ENCODE measurements at regions not wholly inside any gene's neighbourhood (a gene's known extent, or its start where the extent isn't known, plus 50 kb on each side); places are given as distances from the start of the nearest gene placed in this dataset.
A peak's percentile ranks its signal among the peaks of the same experiment; 100 is the strongest.

GRCh38 chr3:65081536-65081935 is 393.7 kb upstream of the ADAMTS9 start:
- Mint-ChIP-seq H3K27me3 (ENCODE audit: low read depth) (peaks cover 13% of the 10 kb centered on the region), H3K27ac (ENCODE audit: unreplicated experiment) (no peak overlapping the region), H3K9me3 (ENCODE audit: low read depth) (peaks cover 8% of the 10 kb centered on the region), H3K4me3 (ENCODE audit: unreplicated experiment) (no peak overlapping the region), H3K4me1 (ENCODE audit: low read depth) (no peaks in the 10 kb centered on the region), H3K36me3 (ENCODE audit: low read depth) (no peaks in the 10 kb centered on the region)
- DNase-seq (ENCODE audit: low spot score), result no peak
- TF ChIP-seq CTCF (IDR thresholded peaks at IDR 0.05), result no peak

- Mint-ChIP-seq H3K4me3 (ENCODE audit: unreplicated experiment) (no peak overlapping the region), H3K36me3 (ENCODE audit: low read depth) (no peaks in the 10 kb centered on the region), H3K27me3 (ENCODE audit: low read depth) (peaks cover 13% of the 10 kb centered on the region), H3K4me1 (ENCODE audit: low read depth) (no peaks in the 10 kb centered on the region), H3K27ac (ENCODE audit: unreplicated experiment) (no peak overlapping the region), H3K9me3 (ENCODE audit: low read depth) (peaks cover 13% of the 10 kb centered on the region)
- peak; percentile 45 for TF ChIP-seq CTCF (IDR thresholded peaks at IDR 0.05)
- no peak for DNase-seq (ENCODE audit: low spot score)
Observed at GRCh38 chr3:65080432-65080831, 392.6 kb upstream of the ADAMTS9 start.

GRCh38 chr3:65079560-65079959 is 391.8 kb upstream of the ADAMTS9 start:
- TF ChIP-seq CTCF (IDR thresholded peaks at IDR 0.05), result no peak
- Mint-ChIP-seq H3K27me3 (ENCODE audit: low read depth) (peaks cover 13% of the 10 kb centered on the region), H3K27ac (ENCODE audit: unreplicated experiment) (no peak overlapping the region), H3K36me3 (ENCODE audit: low read depth) (no peaks in the 10 kb centered on the region), H3K4me3 (ENCODE audit: unreplicated experiment) (no peak overlapping the region), H3K9me3 (ENCODE audit: low read depth) (peaks cover 13% of the 10 kb centered on the region), H3K4me1 (ENCODE audit: low read depth) (no peaks in the 10 kb centered on the region)
- no peak for DNase-seq (ENCODE audit: low spot score)

GRCh38 chr3:65078748-65079147 is 390.9 kb upstream of the ADAMTS9 start:
- DNase-seq (ENCODE audit: low spot score), result no peak
- Mint-ChIP-seq H3K4me1 (ENCODE audit: low read depth) (no peaks in the 10 kb centered on the region), H3K9me3 (ENCODE audit: low read depth) (peaks cover 13% of the 10 kb centered on the region), H3K4me3 (ENCODE audit: unreplicated experiment) (no peak overlapping the region), H3K36me3 (ENCODE audit: low read depth) (no peaks in the 10 kb centered on the region), H3K27ac (ENCODE audit: unreplicated experiment) (no peak overlapping the region), H3K27me3 (ENCODE audit: low read depth) (peaks cover 13% of the 10 kb centered on the region)
- no peak for TF ChIP-seq CTCF (IDR thresholded peaks at IDR 0.05)

GRCh38 chr3:65077124-65077523 is 389.3 kb upstream of the ADAMTS9 start:
- H3K36me3 Mint-ChIP-seq (ENCODE audit: low read depth), result no peaks in the 10 kb centered on the region
- H3K9me3 Mint-ChIP-seq (ENCODE audit: low read depth), result peaks cover 13% of the 10 kb centered on the region
- no peak for DNase-seq (ENCODE audit: low spot score)
- no peak for TF ChIP-seq CTCF (IDR thresholded peaks at IDR 0.05)
- no peak overlapping the region for H3K4me3 Mint-ChIP-seq (ENCODE audit: unreplicated experiment)
- no peak overlapping the region for H3K27ac Mint-ChIP-seq (ENCODE audit: unreplicated experiment)
- peaks cover 19% of the 10 kb centered on the region for H3K27me3 Mint-ChIP-seq (ENCODE audit: low read depth)
- no peaks in the 10 kb centered on the region for H3K4me1 Mint-ChIP-seq (ENCODE audit: low read depth)
